Keratinocyte (primary cell): ENCODE measurements at regions not wholly inside any gene's neighbourhood (a gene's known extent, or its start where the extent isn't known, plus 50 kb on each side); places are given as distances from the start of the nearest gene placed in this dataset.

ENCODE experiments used
- DNase-seq: peaks from one replicate; pipeline ENCODE4 v3.0.0-alpha.2; 2011; ENCODE audit warnings: low read depth, missing footprints, low spot score
- FAIRE-seq: peaks from 2 replicates; lab custom pipeline; 2011; peaks lifted over from hg19 to GRCh38; lab: Jason Lieb, UNC
- H2AFZ ChIP-seq: 2 replicates; pipeline ENCODE4 v1.6.0; 2012; ENCODE audit warnings: low read length, control low read depth, inconsistent platforms; ENCODE audit not compliant: control insufficient read depth
- H3K27ac ChIP-seq: 2 replicates; pipeline ENCODE4 v1.5.1; 2011; ENCODE audit warnings: low read length; ENCODE audit not compliant: control insufficient read depth, insufficient read depth
- H3K27me3 ChIP-seq: 3 replicates; pipeline ENCODE4 v1.6.0; 2011; ENCODE audit warnings: low read length; ENCODE audit not compliant: control insufficient read depth, insufficient read depth; ENCODE audit errors: extremely low read depth
- H3K36me3 ChIP-seq, 2 experiments: 2 replicates in 1 of 2; 3 replicates in 1 of 2; pipeline ENCODE4 v1.5.1; 2011; ENCODE audit warnings: low read length in 2 of 2, mild to moderate bottlenecking in 1 of 2; ENCODE audit not compliant: control insufficient read depth in 2 of 2, insufficient read depth in 2 of 2; ENCODE audit errors: extremely low read depth in 1 of 2
- H3K4me1 ChIP-seq: 3 replicates; pipeline ENCODE4 v1.5.1; 2011; ENCODE audit warnings: low read length; ENCODE audit not compliant: control insufficient read depth, insufficient read depth; ENCODE audit errors: extremely low read depth
- H3K4me2 ChIP-seq: 3 replicates; pipeline ENCODE4 v1.6.0; 2011; ENCODE audit warnings: low read depth, low read length; ENCODE audit not compliant: control insufficient read depth, insufficient read depth; ENCODE audit errors: extremely low read depth
- H3K4me3 ChIP-seq, 3 experiments: fragments of 200-600 bp in 1 of 3; sonication (generic) in 1 of 3; 2 replicates in 2 of 3; 3 replicates in 1 of 3; pipeline ENCODE4 v1.5.1; 2011 to 2016; ENCODE audit warnings: low read length in 3 of 3, mild to moderate bottlenecking in 3 of 3, control low read depth in 2 of 3, inconsistent platforms in 1 of 3, low read depth in 1 of 3, mixed read lengths in 1 of 3, mixed run types in 1 of 3, moderate library complexity in 1 of 3; ENCODE audit not compliant: control insufficient read depth in 2 of 3, insufficient read depth in 2 of 3; ENCODE audit errors: extremely low read depth in 1 of 3
- H3K79me2 ChIP-seq: 2 replicates; pipeline ENCODE4 v1.6.0; 2012; ENCODE audit warnings: low read length; ENCODE audit not compliant: control insufficient read depth, insufficient read depth
- H3K9ac ChIP-seq: 3 replicates; pipeline ENCODE4 v1.6.0; 2011; ENCODE audit warnings: low read length; ENCODE audit not compliant: control insufficient read depth, insufficient read depth; ENCODE audit errors: extremely low read depth
- H3K9me1 ChIP-seq: 3 replicates; pipeline ENCODE4 v1.6.0; 2011; ENCODE audit warnings: low read length; ENCODE audit not compliant: control insufficient read depth, insufficient read depth; ENCODE audit errors: extremely low read depth
- H3K9me3 ChIP-seq: 2 replicates; pipeline ENCODE4 v1.5.1; 2012; ENCODE audit warnings: low read depth, low read length; ENCODE audit not compliant: control insufficient read depth
- H4K20me1 ChIP-seq: 3 replicates; pipeline ENCODE4 v1.6.0; 2011; ENCODE audit warnings: low read length; ENCODE audit not compliant: control insufficient read depth, insufficient read depth; ENCODE audit errors: extremely low read depth
- EZH2 ChIP-seq: IDR thresholded peaks from one replicate; pipeline ENCODE4 v1.6.1; 2012; ENCODE audit warnings: inconsistent platforms, mild to moderate bottlenecking, low read length, moderate library complexity
- dilution Hi-C: fragments of 300-500 bp; cut with MboI; formaldehyde crosslinking; loops from one replicate; pipeline ENCODE4 v1.7.0; 2020; ENCODE audit warnings: low sequenced_read_pairs; ENCODE audit not compliant: extremely low pct_ligation_motif_present
- TF ChIP-seq, protein P1 (sequence below), 3 experiments: IDR thresholded peaks in 1 of 3; conservative IDR thresholded peaks in 1 of 3; optimal IDR thresholded peaks in 1 of 3; 2 replicates in 2 of 3; 3 replicates in 1 of 3; pipeline versions ENCODE3 to v1.5.1; 2011; ENCODE audit warnings: low read length in 3 of 3, mild to moderate bottlenecking in 3 of 3, moderate library complexity in 2 of 3, control low read depth in 1 of 3, inconsistent platforms in 1 of 3; ENCODE audit not compliant: insufficient read depth in 2 of 3; ENCODE audit errors: extremely low read depth in 1 of 3

GRCh38 chr2:175679728-175680127, 322.3 kb downstream of the LNPK start:
- Histone ChIP-seq H3K9me3 (no peaks in the 10 kb centered on the region), H3K79me2 (no peaks in the 10 kb centered on the region), H3K9me1 (no peaks in the 10 kb centered on the region), H3K9ac (no peak overlapping the region), H3K4me3 (no peak overlapping the region), H3K4me1 (no peaks in the 10 kb centered on the region), H3K27me3 (no peaks in the 10 kb centered on the region), H3K4me2 (no peak overlapping the region), H3K36me3 (no peaks in the 10 kb centered on the region), H2AFZ (no peak overlapping the region), H4K20me1 (no peaks in the 10 kb centered on the region), H3K27ac (no peak overlapping the region)
- dilution Hi-C loops, result no loop called here
- DNase-seq (no peak), FAIRE-seq (no peak)
- TF ChIP-seq, protein P1, sequence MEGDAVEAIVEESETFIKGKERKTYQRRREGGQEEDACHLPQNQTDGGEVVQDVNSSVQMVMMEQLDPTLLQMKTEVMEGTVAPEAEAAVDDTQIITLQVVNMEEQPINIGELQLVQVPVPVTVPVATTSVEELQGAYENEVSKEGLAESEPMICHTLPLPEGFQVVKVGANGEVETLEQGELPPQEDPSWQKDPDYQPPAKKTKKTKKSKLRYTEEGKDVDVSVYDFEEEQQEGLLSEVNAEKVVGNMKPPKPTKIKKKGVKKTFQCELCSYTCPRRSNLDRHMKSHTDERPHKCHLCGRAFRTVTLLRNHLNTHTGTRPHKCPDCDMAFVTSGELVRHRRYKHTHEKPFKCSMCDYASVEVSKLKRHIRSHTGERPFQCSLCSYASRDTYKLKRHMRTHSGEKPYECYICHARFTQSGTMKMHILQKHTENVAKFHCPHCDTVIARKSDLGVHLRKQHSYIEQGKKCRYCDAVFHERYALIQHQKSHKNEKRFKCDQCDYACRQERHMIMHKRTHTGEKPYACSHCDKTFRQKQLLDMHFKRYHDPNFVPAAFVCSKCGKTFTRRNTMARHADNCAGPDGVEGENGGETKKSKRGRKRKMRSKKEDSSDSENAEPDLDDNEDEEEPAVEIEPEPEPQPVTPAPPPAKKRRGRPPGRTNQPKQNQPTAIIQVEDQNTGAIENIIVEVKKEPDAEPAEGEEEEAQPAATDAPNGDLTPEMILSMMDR (optimal IDR thresholded peaks at IDR 0.05 in 1 of 3, IDR thresholded peaks at IDR 0.05 in 1 of 3, conservative IDR thresholded peaks at IDR 0.05 in 1 of 3; ENCODE audit: extremely low read depth in 1 of 3, insufficient read depth in 2 of 3, low read length in 3 of 3), result no peak
- TF ChIP-seq EZH2, result no peak

- TF ChIP-seq EZH2, result no peak
- TF ChIP-seq, protein P1 (optimal IDR thresholded peaks at IDR 0.05 in 1 of 3, IDR thresholded peaks at IDR 0.05 in 1 of 3, conservative IDR thresholded peaks at IDR 0.05 in 1 of 3; ENCODE audit: extremely low read depth in 1 of 3, insufficient read depth in 2 of 3, low read length in 3 of 3), result no peak
- no peak for FAIRE-seq
- Histone ChIP-seq H3K27ac (no peak overlapping the region), H4K20me1 (no peaks in the 10 kb centered on the region), H3K9me1 (no peaks in the 10 kb centered on the region), H2AFZ (no peak overlapping the region), H3K36me3 (no peaks in the 10 kb centered on the region), H3K4me2 (no peak overlapping the region), H3K4me3 (no peak overlapping the region), H3K9me3 (no peaks in the 10 kb centered on the region), H3K79me2 (no peaks in the 10 kb centered on the region), H3K27me3 (no peaks in the 10 kb centered on the region), H3K9ac (no peak overlapping the region), H3K4me1 (no peaks in the 10 kb centered on the region)
- dilution Hi-C loops, result no loop called here
- no peak for DNase-seq
Observed at GRCh38 chr2:175679231-175679630, 322.8 kb downstream of the LNPK start.
